Fibroblast of the aortic adventitia (primary cell): ENCODE measurements at regions not wholly inside any gene's neighbourhood (a gene's known extent, or its start where the extent isn't known, plus 50 kb on each side); places are given as distances from the start of the nearest gene placed in this dataset.

Experiments used
- DNase-seq: peaks from one replicate; pipeline ENCODE4 v3.0.0-alpha.2; 2010; ENCODE audit warnings: low read depth
- H3K4me3 ChIP-seq: 2 replicates; pipeline ENCODE4 v1.5.1; 2011; ENCODE audit warnings: low read depth, mild to moderate bottlenecking, control low read depth, low read length, moderate library complexity
- CTCF ChIP-seq: IDR thresholded peaks from 2 replicates; pipeline ENCODE4 v1.5.1; 2011; ENCODE audit warnings: mild to moderate bottlenecking, low read length, control low read depth, inconsistent platforms; ENCODE audit not compliant: insufficient read depth

DNA sequence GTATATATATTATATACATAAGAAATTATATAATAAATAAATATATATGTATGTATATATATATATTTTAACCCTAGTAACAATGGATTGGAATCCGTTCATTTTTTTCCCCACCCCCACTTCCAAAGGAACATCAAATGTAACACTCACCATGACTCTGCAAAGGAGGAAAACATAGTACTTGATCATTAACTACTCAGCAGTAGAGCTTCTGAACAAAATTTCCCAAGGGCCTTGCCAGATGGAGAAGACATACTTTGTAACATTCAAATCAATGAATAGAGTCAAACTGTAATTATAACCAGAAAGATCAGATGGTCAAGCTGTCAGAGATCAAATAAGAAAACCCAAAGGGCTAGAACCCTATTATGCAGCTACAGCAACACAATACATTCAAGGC, 126.0 kb upstream of the CNTN1 start:
- no peak for TF ChIP-seq CTCF
- H3K4me3 ChIP-seq = no peak overlapping the region
- DNase-seq = no peak

- DNase-seq = peak; percentile 75
- H3K4me3 ChIP-seq = no peak overlapping the region
- TF ChIP-seq CTCF = no peak
Observed at GRCh38 chr12:40569626-40570179, 122.5 kb upstream of the CNTN1 start.

DNA sequence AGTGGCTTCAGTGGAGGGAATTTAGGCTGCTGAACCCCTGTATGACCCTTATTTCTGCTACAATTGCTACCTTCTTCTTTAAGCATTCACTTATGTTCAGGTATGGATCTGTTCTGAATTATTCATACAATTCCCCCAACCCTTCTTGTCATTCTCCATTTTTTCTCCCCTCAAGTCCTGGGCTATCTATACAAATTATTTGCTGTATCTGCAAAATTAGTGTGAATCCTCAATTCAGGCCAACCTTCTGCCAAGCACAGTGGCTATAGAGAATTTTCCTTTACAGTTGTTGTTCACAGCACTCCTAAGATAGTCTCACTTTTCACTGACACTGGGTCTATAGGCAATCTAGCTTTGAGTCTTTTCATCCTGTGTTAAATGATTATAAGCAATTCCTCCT, 119.2 kb upstream of the CNTN1 start:
- TF ChIP-seq CTCF = no peak
- DNase-seq = no peak
- H3K4me3 ChIP-seq = no peak overlapping the region

- no peak for TF ChIP-seq CTCF
- no peak overlapping the region for H3K4me3 ChIP-seq
- peak; percentile 17 for DNase-seq
Observed at GRCh38 chr12:40575987-40576386, 116.3 kb upstream of the CNTN1 start.

- no peak overlapping the region for H3K4me3 ChIP-seq
- DNase-seq = no peak
- no peak for TF ChIP-seq CTCF
Observed at GRCh38 chr12:40577834-40578233, 114.4 kb upstream of the CNTN1 start.

DNA sequence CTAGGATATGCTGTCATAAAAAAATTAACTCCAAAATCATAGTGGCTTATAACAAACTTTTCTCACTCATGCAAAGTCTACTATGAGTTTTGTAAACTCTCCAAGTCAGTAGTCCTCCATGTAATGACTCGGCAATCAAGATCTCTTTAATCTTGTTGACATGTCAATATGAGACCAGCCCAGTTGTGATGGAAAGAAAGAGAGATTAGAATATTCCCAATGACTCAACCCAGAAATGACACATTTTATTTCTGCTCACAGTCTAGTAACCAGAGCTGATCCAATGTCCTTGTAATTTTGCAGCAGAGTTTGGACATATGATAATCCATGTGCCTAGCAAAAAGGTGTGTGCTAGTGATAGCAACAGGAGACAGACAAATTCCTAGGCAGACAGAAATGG, 112.6 kb upstream of the CNTN1 start:
- no peak for TF ChIP-seq CTCF

GRCh38 chr12:40580346-40580745, 111.9 kb upstream of the CNTN1 start:
- no peak for TF ChIP-seq CTCF
- no peak for DNase-seq

More for the DNA sequence above, 112.6 kb upstream of the CNTN1 start:
- no peak for DNase-seq
- no peak overlapping the region for H3K4me3 ChIP-seq

More at GRCh38 chr12:40580346-40580745, 111.9 kb upstream of the CNTN1 start:
- H3K4me3 ChIP-seq = no peak overlapping the region
